ENCODE measurements at regions not wholly inside any gene's neighbourhood (a gene's known extent, or its start where the extent isn't known, plus 50 kb on each side); places are given as distances from the start of the nearest gene placed in this dataset.

- H3K27ac Mint-ChIP-seq = no peak overlapping the region
- ATAC-seq (no peak), DNase-seq (no peak)
- H3K4me3 Mint-ChIP-seq = no peak overlapping the region
- no peaks in the 10 kb centered on the region for H3K4me1 Mint-ChIP-seq
- H3K27me3 Mint-ChIP-seq = no peaks in the 10 kb centered on the region
- no peaks in the 10 kb centered on the region for H3K9me3 Mint-ChIP-seq
Observed at GRCh38 chr1:221162352-221162751, 283.1 kb downstream of the HLX start.

DNA sequence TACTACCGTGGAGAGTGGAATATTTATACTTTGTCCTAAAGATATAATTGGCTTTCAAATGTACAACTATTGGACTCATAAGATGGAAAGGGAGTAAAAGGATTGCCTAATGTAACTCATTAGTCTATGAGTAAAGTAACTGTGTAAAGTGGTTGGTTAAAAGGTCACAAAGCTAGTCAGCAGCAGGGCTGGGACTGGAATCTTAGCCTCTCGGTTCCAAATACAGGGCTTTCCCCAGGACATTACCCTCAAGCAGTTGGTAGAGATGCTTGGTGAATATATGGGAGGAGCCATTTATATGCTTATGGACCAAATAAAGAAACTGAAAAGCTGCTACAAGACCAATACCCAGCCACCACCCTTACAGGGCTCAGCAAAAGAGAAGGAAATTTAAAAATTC lies 283.7 kb downstream of the HLX start:
- H3K27ac Mint-ChIP-seq = no peak overlapping the region
- H3K27me3 Mint-ChIP-seq = no peaks in the 10 kb centered on the region
- ATAC-seq (no peak), DNase-seq (no peak)
- H3K9me3 Mint-ChIP-seq = no peaks in the 10 kb centered on the region
- no peaks in the 10 kb centered on the region for H3K4me1 Mint-ChIP-seq
- H3K4me3 Mint-ChIP-seq = no peak overlapping the region

DNA sequence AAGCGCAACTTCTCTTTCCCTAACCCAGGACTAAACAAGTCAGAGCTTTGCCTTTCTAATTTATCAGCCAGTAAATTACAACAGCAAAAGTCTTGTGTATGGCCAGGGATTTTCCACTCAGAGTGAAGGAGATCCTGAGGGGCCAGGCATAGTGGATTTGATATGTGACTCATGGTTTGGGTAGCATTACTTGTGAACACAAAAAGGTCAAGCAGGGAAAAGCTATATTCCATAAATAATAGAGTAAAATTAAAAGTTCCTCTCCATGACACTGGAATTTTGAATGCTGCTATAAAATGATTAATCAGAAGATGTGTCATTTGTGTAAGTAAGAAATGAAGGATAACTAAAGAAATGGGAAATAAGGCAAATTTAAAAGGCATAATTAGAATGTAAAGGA lies 284.8 kb downstream of the HLX start:
- Mint-ChIP-seq H3K9me3 (no peaks in the 10 kb centered on the region), H3K27ac (no peak overlapping the region), H3K27me3 (no peaks in the 10 kb centered on the region), H3K4me3 (no peak overlapping the region), H3K4me1 (no peaks in the 10 kb centered on the region)
- DNase-seq (no peak), ATAC-seq (no peak)

GRCh38 chr1:221164951-221165838 lies 286.0 kb downstream of the HLX start:
- Mint-ChIP-seq H3K9me3 (no peaks in the 10 kb centered on the region), H3K27ac (no peak overlapping the region), H3K4me1 (no peaks in the 10 kb centered on the region), H3K4me3 (no peak overlapping the region), H3K27me3 (no peaks in the 10 kb centered on the region)
- ATAC-seq = no peak
- no peak for DNase-seq

GRCh38 chr1:221165839-221166500 lies 286.7 kb downstream of the HLX start:
- DNase-seq = no peak
- no peak overlapping the region for H3K4me3 Mint-ChIP-seq
- H3K27ac Mint-ChIP-seq = no peak overlapping the region
- ATAC-seq = no peak
- H3K9me3 Mint-ChIP-seq = peaks cover 0 to under 1% of the 10 kb centered on the region in 2 donors
- no peaks in the 10 kb centered on the region for H3K4me1 Mint-ChIP-seq
- H3K27me3 Mint-ChIP-seq = no peaks in the 10 kb centered on the region

DNA sequence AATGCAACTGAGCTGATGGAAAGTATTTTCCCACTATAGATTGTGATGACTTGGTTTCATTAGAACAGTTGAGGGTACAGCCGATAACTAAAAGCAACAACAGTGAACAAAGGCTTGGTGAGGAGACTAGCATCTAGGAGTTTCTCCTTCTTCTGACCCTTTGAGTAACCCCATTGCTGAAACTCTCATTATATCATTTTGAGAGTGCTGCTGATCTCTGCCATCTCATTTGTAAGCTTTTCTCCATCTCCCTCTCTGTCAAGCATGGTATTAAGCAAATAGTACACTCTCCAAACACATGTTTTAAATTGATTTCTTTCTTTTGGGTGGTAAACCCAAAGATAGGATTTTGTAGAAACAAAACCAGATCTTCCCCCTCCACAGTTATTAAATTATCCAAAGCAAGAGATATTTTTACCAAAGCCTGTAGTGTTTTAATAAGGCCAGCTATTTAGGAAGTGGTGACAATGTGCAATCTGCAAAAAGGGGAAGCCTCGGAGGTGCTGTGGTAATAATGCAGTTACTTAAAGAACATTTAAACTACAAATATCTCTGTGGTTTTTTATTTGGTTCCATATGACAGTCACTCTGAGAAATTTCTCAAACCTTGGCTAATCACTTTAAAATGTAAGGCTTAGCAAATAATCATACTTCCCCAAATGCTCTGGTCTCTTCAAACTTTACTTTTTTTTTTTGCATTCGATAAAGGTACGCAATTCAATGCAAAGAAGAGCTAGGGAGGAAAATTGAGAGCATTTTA lies 287.5 kb downstream of the HLX start:
- Mint-ChIP-seq H3K27me3 (peaks cover 6% of the 10 kb centered on the region), H3K27ac (no peak overlapping the region), H3K9me3 (peaks cover 6 to 8% of the 10 kb centered on the region in 2 donors), H3K4me3 (no peak overlapping the region), H3K4me1 (no peaks in the 10 kb centered on the region)
- no peak for ATAC-seq
- no peak for DNase-seq

GRCh38 chr1:221169447-221169889 lies 290.2 kb downstream of the HLX start:
- peaks cover 8% of the 10 kb centered on the region for H3K27me3 Mint-ChIP-seq
- DNase-seq (no peak), ATAC-seq (no peak)
- H3K9me3 Mint-ChIP-seq = peaks cover 8 to 12% of the 10 kb centered on the region in 2 donors
- H3K4me3 Mint-ChIP-seq = no peak overlapping the region
- no peaks in the 10 kb centered on the region for H3K4me1 Mint-ChIP-seq
- H3K27ac Mint-ChIP-seq = no peak overlapping the region

- H3K27ac Mint-ChIP-seq = no peak overlapping the region
- no peak overlapping the region for H3K4me3 Mint-ChIP-seq
Observed at GRCh38 chr1:221170171-221170570, 290.9 kb downstream of the HLX start.

DNA sequence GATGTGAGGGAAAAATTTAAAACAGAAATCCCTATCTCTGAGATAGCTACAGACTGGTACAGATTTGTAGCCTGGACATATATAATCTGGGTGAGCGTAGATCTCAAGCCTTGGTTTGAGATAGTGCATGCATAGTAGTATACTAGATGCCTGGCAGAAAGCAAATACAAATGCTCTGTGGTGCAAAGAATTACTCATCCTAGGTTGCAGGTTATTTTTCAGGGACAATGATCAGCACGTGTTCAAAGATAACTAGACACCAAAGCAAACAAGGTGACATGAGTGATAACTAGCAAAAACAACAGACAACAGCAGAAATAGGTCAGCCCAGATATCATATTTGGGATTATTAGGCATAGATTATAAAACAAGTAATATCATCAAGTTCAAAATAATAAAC lies 292.5 kb downstream of the HLX start:
- no peak for ATAC-seq
- H3K27ac Mint-ChIP-seq = no peak overlapping the region
- H3K4me3 Mint-ChIP-seq = no peak overlapping the region
- peaks cover 8% of the 10 kb centered on the region for H3K27me3 Mint-ChIP-seq
- peaks cover 8 to 12% of the 10 kb centered on the region in 2 donors for H3K9me3 Mint-ChIP-seq
- DNase-seq = no peak
- H3K4me1 Mint-ChIP-seq = no peaks in the 10 kb centered on the region

More at GRCh38 chr1:221170171-221170570, 290.9 kb downstream of the HLX start:
- peaks cover 8 to 12% of the 10 kb centered on the region in 2 donors for H3K9me3 Mint-ChIP-seq
- no peaks in the 10 kb centered on the region for H3K4me1 Mint-ChIP-seq
- ATAC-seq = no peak
- no peak for DNase-seq
- H3K27me3 Mint-ChIP-seq = peaks cover 8% of the 10 kb centered on the region

GRCh38 chr1:221172841-221173240 lies 293.6 kb downstream of the HLX start:
- H3K4me1 Mint-ChIP-seq = no peaks in the 10 kb centered on the region
- H3K9me3 Mint-ChIP-seq = peaks cover 8 to 12% of the 10 kb centered on the region in 2 donors
- no peak overlapping the region for H3K4me3 Mint-ChIP-seq
- DNase-seq (no peak), ATAC-seq (no peak)
- H3K27ac Mint-ChIP-seq = no peak overlapping the region
- peaks cover 8% of the 10 kb centered on the region for H3K27me3 Mint-ChIP-seq

GRCh38 chr1:221174330-221174993 lies 295.2 kb downstream of the HLX start:
- Mint-ChIP-seq H3K4me1 (no peaks in the 10 kb centered on the region), H3K4me3 (no peak overlapping the region), H3K9me3 (peaks cover 8 to 12% of the 10 kb centered on the region in 2 donors), H3K27me3 (peaks cover 8% of the 10 kb centered on the region), H3K27ac (no peak overlapping the region)
- DNase-seq (no peak), ATAC-seq (no peak)

DNA sequence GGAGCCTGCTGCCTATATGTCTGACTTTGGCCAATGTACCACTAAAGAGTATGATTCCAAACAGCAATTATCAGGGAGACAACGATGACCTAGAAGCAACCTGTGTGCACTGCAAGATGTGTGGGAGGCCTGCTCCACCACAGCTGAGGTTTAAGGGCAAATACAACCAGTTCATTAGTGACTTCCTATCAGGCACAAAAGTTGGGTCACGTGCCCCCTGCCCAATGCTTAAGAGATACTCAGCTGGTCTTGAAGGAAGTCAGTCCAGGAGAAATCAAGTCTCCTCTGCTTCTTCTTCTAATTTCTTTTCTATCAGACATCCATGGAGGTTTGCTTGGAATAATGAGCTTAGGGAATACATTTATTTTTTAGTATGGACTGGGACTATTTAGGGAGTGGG lies 296.0 kb downstream of the HLX start:
- ATAC-seq = no peak
- Mint-ChIP-seq H3K4me1 (no peaks in the 10 kb centered on the region), H3K9me3 (peaks cover 8 to 12% of the 10 kb centered on the region in 2 donors), H3K4me3 (no peak overlapping the region), H3K27ac (no peak overlapping the region), H3K27me3 (peaks cover 8% of the 10 kb centered on the region)
- DNase-seq = no peak

DNA sequence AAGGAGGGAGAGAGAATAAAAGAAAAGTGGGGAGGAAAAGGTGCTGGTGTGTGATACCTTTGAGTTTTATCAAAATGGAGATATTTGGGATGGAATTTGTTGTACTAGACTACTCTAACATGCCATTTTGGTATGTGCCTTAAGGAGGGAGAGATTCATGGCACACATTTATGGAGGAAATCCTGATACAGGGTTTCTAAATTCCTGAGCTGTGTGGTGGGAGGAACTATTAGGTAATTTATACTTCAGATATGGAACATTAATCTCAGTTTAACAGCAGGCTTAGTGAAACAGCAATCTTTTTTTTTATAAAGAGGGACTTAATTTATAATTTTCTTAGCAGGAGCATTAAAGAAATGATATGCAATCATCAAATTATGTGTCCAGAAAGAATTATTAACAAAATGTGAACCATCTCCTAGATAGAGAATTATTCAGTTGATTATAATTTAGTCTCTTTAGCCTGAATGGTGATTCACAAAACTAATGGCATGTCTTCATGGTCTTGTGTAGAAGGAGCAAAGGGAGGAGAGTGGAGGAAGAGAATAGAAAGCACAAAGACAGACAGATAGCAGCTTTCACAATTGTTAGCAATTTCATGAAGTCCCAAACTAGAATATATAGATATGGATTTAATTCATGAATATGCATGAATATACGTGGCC lies 301.6 kb downstream of the HLX start:
- DNase-seq (no peak), ATAC-seq (no peak)
- Mint-ChIP-seq H3K9me3 (no peaks in the 10 kb centered on the region), H3K4me1 (no peaks in the 10 kb centered on the region), H3K27ac (no peak overlapping the region), H3K27me3 (no peaks in the 10 kb centered on the region), H3K4me3 (no peak overlapping the region)

- no peak for DNase-seq
- no peaks in the 10 kb centered on the region for H3K9me3 Mint-ChIP-seq
- H3K27me3 Mint-ChIP-seq = no peaks in the 10 kb centered on the region
- H3K4me3 Mint-ChIP-seq = no peak overlapping the region
- H3K4me1 Mint-ChIP-seq = no peaks in the 10 kb centered on the region
- ATAC-seq = no peak
- H3K27ac Mint-ChIP-seq = no peak overlapping the region
Observed at GRCh38 chr1:221182791-221183533, 303.7 kb downstream of the HLX start.

Measured in stimulated activated naive CD8-positive, alpha-beta T cell treated with anti-CD3 and anti-CD28 coated beads, Interleukin-15, amount 100 ng/mL, for 72 hours (primary cell).